Activated T-cell treated with anti-CD3 and anti-CD28 coated beads for 48 hours (primary cell): ENCODE measurements at regions not wholly inside any gene's neighbourhood (a gene's known extent, or its start where the extent isn't known, plus 50 kb on each side); places are given as distances from the start of the nearest gene placed in this dataset.
"Not testable (repeated sequence)": the region's sequence is repeated elsewhere in the genome, so short reads cannot be mapped to it uniquely, and the experiment has no call there.

Source experiments
- DNase-seq: peaks from one replicate; pipeline ENCODE4 v3.0.0-alpha.2; 2020; ENCODE audit warnings: low read depth

DNA sequence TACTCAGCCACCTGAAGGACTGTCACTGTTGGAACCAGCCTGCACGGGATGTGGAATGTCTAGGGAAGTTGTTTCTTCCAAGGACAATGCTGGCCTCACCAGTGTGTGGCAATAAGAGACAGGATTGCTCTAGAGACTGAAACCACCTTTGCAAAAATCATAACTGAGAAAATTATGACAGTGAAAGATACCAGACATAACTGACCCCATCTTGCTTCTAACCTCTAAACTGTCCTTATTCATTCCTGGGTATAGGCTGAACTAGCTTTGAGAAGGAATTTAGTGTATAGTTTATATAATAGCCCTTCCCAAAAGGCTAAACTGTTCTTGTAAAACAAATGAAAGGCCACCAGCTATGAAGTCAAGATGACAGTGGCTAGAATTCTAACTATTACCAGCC lies 83.6 kb downstream of the IER5 start:
- DNase-seq, result no peak

DNA sequence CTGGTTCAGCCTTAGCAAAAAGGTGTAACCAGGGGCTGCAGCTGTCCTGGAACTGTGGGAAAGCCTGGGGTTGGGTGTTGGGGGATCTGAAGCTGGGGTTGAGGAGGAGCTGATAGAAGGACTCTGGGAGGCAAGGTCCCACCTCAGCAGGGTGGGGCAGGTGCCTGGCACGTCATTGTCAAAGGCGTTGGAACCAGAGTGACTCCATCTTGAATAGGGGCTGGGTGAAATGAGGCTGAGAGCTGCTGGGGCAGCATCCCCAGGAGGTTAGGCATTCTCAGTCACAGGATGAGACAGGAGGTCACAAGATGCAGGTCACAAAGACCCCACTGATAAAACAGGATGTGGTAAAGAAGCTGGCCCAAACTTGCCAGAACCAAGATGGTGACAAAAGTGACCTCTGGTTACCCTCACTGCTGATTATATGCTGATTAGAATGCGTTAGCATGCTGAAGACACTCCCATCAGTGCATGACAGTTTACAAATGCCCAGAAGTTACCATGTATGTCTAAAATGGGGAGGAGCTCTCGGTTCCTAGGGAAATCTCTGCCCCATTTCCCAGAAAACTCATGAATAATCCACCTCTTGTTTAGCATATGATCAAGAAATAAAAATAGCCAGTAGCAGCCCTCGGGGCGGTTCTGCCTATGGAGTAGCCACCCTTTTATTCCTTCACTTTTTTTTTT lies 85.4 kb downstream of the IER5 start:
- no peak for DNase-seq

DNA sequence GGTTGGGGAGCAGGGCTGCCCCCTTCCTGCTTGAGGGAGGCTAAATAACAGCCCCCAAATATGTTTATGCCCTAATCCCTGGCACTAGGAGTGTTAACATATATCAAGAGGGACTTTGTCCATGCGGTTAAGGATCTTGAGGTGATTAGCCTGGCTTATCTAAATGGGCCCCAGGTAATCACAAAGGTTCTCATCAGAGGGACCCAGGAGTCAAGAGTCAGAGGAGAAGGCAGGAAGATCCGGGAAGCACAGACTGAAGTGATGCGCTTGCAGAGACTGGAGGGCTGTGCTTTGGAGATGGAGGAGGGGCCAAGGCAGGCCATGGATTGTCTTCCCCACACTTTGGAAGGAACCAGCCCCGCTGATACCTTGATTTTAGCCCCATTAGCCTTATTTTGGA lies 86.4 kb downstream of the IER5 start:
- DNase-seq, result no peak

DNA sequence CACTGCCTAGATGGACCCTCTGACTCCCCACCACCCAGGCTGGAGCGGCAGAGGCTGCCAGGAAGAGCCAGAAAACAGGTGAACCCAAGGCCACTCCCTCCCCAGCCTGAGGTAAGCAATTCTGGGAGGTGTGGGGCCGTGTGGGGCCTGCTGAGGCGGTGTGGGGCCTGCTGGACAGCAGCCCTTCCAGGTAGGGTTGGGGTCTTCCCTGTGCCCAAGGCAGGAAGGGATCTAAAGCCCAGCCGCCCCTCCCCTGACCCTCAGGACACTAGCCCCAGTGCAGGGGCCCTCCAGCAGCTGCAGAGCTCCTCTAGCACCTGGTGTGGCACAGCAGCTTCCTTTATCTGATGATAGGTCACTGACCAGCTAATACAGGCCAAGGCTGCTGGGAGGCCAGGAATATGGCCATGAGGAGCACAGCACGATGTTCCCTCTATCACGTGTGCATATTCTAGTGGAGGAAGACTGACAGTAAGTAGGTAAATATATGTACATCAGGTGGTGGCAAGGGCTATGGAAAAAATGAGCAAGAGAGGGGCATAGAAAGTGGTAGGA lies 86.9 kb downstream of the IER5 start:
- DNase-seq, result no peak

DNA sequence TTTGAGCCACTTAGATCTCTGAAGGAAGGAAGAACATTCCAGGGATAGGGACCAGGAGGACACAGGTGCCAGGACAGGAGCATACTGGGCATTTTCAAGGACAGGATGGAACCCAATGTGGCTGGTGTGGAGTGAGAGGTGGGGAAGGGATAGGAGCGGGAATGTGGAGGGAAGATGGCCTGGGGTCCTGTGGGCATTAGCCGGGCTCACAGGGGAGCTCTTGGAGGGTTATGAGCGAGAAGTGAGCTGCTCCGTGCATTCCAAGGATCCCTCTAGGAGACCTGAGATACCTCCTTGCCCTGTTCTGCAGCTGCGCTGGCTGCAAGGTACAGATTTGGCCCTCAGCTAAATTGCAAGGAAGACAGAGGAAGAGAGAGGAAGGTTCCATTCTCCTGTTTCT lies 87.5 kb downstream of the IER5 start:
- no peak for DNase-seq

DNA sequence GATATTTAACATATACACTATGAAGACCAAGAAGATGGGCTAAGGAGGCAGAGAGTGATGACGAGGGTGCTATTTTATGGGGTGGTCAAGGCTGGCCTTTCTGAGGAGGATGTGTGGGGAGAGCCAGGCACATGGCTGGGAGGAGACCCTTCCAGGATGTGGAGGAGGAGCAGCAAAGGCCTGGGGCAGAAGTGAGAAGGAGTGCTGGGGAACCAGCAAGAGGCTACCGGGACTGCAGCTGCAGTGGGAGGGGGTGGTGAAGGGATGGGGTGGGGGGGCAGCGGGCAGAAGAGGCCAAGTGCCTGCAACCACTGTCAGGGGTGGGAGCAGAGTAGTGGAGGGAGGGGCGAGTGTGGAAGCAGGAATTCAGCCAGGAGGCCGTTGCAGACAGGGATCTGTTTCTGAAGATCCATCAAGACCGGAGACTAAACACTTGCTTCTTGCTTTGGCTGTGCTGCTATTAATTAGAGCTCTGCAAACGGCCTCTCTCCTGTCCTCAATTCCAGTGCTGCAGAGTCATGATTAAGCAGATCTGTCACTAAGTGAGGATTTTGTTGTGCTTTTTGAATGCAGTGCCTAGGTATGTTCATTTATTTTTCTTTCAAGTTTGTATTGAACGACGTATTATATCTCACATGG lies 89.9 kb downstream of the IER5 start:
- DNase-seq, result no peak

DNA sequence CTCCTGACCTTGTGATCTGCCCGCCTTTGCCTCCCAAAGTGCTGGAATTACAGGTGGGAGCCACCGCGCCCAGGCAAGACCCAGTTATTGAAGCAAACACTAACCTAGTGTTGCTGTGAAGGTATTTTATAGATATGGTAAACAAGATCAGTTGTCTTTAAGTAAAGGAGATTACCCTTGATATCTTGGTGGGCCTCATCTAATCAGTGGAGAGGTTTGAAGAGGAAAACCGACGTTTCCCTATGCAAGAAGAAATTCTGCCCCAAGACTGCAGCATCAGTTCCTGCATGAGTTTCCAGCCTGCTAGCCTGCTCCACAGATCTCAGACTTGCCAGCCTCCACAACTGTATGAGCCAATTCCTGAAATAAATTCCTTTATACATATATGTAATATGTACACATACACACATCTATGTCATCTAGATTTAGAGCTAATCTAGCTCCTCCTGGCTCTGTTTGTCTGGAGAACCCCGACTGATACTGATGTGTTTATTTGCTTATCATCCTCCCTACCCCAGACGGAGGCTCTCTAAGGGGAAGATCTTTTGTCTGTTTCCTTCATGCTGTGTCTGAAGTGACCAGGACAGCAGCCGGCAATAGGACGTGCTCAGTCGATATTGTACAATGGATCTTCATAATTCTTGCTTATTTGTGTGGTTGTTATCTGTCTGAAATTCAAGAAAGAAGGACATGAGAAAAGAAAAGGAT lies 90.9 kb downstream of the IER5 start:
- DNase-seq, result no peak

DNA sequence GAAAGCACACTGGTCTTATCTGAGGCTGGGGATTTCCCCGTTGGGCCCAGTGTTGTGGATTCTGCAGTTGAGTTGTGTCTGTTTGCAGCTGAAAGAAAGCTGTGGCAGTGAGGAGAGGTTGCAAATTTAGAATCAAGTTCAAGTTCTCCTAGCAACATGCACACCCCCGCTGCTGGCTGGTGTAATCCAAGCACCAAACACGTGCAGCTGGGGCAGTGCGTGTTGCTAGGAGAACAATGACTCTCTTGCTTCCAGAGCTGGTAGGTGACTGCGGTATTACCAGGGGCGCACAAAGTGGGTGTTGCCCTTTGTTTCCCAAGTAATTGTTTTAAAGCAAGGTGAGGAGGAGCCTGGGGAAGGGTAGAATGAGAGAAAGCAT lies 91.5 kb downstream of the IER5 start:
- DNase-seq, result peak; percentile 29

DNA sequence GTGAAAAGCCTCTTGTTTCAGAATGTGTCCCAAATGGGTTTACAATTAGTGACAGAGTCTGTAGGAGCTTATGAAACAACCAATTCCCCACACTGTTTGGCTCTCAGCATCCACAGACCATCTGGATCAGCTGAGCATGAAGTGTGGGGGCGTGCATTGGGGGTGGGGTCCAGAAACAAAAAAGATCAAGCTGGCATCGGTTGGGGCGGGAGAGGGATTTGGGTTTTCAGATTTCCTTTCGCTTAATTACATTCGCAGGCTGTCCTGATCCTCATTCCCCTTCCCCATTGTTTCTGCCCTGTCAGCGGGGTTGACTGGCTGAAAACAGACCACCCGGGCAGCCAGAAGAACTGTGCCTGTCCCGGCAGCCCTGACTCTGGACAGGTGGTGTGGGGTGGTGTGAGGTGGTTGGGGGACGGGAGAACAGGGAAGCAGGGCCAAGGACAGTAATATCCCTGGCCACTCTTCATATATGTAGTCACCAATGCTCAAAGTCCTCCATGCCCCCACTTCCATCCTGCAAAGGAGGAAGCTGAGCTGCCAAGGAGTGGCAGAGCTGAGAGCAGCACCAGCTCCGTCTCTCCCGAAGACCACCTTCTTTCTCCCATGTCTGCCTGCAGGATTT lies 92.0 kb downstream of the IER5 start:
- DNase-seq, result no peak

DNA sequence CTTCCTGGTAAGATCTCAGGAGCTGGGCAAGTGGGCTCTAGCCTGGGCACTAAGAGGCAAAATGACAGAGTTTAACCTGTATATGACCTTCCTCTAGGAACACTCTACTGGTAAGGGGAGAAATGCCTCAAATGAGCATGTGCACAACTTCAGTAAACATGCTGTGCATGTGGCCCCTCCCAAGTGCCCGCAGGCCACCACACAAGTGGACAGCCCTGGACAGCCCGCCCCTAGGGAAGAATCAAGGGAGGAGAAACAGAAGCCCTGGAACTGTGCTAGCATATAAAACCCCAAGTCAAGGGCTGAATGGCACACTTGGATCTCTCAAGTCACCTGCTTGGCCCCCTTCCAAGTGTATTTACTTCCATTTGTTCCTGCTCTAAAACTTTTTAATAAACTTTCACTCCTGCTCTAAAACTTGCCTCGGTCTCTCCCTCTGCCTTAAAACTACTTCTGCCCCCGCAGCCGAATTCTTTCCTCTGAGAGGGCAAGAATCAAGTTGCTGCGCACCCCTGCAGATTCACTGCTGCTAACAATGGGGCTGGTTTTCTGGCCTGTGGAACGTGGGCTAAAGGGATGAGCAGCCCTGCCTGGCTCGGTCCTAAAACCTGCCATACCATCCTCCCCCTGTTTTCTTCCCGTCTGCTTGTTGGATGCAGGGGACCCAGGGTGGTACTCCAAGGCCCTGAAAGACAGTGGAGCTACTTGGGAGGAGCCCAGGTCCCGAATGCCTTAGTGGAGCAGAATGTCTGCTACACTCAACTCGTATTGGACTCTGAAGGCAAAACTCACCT lies 93.5 kb downstream of the IER5 start:
- no peak for DNase-seq

DNA sequence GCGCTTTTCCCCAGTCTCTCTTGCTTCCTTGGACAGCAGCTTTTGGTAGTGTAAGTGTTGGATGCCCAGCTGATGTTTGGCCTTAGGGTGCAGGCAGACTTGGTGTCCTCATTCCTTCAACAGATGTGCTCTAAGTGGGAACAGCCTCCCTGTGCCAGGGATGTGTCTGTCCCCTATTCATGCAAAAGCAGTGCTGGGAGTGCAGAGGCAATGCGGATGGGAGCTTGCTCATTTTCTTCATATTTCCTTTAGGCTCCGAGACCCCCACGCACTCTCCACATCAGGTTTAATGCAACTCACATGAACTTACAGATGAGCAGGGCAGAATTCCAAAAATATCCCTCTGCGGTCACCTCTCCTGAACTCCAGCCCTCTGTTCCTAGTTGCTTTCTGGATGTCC lies 96.1 kb downstream of the IER5 start:
- DNase-seq, result no peak

DNA sequence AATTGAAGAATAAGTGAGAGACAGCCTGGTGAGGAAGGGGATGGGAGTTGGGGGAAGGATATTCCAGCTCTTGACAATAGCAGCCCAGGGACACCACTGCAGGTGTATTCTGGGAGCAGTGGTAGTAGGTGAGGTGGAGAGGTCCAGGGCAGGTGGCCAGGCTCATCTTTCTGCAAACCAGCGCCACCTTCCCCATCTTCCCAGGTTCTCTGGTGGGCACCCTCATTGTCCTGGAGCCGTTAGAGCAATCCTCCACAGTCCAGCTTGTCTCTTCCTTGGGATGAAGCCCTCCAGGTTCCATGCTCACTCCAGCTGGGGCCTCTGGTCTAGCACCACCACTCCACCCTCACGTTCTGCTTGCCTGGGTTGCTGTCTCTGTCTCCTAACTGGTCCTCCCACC lies 97.0 kb downstream of the IER5 start:
- no peak for DNase-seq

DNA sequence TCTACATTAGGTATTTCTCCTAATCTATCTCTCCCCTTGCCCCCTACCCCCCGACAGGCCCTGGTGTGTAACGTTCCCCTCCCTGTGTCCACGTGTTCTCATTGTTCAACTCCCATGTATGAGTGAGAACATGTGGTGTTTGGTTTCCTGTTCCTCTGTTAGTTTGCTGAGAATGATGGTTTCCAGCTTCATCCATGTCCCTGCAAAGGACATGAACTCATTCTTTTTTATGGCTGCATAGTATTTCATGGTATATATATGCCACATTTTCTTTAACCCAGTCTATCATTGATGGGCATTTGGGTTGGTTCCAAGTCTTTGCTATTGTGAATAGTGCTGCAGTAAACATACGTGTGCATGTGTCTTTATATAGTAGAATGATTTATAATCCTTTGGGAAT lies 97.6 kb downstream of the IER5 start:
- not testable (repeated sequence) for DNase-seq

DNA sequence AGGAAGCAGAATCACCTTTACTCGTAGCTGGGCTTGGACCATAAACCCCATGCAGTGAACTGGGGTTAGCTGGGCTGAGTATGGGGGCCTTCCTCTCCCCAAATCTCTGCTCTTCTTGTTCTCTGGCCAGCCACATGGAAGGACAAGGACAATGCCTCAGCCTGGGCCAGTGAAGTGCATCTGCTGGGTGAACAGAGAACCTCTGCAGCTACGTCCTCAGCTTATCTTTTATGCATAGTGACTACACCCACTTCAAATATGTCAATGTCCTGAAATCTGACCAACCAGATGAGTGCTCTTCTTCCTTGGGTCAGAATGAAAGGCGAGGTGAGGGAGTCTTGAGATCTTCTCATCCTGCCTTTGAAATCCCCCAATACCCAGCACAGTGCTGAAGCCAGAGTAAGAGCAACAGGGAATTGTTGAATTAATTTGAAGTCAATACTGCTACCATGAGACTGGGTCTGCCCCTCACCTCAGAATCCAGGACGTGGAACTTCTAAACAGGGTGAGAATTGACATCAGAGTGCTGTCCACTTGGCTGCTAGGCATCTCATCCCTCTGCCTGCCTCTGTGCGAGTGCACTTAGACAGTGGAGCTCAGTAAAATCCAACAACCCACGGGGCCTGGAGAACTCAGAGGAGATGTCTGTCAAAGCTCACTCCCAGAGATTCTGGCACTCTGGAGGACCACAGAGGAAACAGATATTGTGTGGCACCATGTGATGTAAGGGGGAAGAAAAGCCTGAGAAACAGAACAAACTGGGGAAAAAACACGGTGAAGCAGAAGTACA lies 99.0 kb downstream of the IER5 start:
- DNase-seq, result no peak

DNA sequence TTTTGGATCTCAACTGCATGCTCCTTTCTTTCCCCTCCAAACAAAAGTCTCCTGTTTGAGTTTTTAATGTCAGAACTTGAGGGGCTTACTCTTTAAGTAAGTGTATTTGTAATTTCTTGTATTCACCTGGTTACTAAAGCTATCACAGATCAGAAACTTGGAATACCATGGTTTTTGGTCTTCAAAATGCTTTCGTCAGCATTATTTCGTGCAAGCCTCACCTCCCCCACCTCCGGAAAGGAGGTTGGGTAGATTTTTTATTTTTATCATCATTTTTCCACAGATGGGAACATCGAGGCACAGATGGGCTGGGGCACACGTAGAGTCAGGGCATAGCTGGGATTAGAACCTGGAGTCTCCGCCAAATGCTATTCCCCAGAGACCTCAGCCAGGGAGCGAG lies 100.7 kb downstream of the IER5 start:
- no peak for DNase-seq

DNA sequence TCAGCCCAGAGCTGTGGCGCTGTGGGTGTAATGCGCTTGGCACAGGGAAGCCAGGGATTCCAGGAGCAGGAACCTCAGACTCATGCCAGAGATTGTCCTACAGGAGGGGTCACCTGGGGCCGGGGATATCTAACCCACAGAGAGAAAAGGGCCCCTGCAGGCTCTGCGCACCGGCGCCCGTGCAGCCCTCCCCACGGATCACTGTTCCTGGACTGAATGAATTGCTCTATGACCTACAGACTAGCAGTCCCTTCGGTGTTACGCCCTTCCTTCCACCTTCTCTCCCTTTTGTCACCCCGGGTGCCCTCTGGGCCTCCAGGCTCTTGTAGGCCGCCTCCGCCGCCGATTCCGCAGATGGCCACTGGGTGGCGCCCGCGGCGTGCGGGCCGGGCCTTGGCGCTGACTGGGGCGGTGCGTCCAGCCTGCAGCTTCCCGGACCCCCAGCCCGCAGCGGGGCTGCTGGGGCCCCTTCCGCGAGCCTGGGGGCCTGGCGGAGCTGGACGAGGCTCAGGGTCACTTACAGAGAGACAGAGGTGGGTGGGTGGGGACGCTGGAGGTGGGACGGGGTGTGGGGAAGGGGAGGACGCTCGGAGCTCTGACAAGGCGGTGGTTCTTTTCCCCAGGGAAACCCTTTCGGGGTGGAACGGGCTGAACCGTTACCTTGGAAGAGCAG lies 101.3 kb downstream of the IER5 start:
- DNase-seq, result peak; percentile 83

DNA sequence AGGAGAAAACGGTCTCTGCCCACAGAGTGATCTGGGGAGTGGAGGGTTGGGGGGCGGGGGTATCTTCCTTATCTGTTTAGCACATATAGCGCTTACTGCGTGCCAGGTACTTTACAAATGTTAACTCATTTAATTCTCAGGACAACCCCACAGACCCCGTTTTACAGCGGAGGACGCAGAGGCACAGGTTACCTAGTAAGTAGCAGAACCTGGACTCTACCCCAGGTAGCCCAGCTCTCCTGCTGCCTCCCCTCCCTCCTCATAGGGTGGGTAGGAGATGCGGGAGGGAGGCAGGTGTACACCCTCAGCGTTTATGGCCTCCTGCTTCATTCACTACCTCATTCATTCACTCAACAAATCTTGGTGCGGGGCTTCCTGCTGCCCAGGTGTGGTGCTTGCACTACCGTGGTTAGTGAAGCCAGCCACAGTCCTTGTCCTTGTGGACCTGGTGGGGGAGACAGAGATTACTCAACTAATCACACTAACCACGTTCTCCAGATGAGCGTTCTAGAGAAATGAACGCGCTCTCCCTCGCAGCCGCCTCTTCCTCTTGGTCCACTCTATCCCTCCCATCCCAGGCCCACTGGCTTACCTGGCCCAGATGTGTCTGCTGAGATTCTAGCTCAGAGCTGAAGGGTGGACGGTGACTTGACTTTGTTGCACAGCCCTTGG lies 102.0 kb downstream of the IER5 start:
- no peak for DNase-seq

DNA sequence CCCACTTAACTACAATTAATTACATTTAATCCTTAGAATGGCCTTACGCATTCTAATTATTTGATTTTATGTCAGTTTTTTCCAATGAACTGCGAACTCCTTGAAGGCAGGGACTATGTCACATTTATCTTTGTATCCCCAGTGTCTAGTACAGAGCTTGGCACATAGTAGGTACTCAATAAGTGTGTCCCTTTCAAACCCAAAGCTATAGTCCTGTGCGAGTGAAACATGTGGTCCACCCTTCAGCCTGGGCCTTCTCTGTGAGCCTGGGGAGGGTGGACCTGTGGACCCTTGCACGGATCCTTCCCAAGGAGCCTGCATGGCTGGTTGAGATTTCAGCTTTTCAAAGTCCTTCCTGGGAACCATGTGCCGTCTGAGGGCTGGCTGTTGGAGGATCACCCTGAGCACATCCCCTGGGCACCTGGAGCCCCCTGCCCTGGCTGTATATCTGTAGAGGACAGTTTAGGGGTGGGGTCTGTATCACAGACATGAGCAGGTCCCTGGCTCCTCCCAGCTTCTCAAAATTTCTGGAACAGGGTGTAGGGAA lies 103.1 kb downstream of the IER5 start:
- DNase-seq, result no peak

DNA sequence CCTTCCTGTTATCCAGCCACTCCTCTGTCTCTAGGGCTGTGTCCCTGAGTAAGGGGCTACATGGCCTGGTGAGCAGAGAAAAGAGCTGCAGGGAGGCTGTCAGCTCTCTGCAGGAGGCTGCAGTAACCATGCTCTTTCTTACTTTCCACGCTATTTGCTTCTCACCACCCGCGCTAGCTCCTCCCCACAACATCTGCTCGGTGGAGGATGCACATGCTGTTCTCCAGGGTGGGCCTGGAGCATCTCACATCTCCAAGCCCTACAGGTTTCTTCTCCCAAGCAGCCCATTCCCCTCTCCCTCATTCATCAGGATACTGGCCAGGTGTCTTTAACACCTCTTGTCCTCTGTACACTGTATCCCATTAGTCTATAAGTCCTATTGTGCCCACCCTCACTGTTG lies 103.8 kb downstream of the IER5 start:
- no peak for DNase-seq
